Chondrocyte (in vitro differentiated cells): ENCODE measurements at regions not wholly inside any gene's neighbourhood (a gene's known extent, or its start where the extent isn't known, plus 50 kb on each side); places are given as distances from the start of the nearest gene placed in this dataset.
"Not testable (repeated sequence)": the region's sequence is repeated elsewhere in the genome, so short reads cannot be mapped to it uniquely, and the experiment has no call there.

Experiments used
- DNase-seq: peaks from one replicate; pipeline ENCODE4 v3.0.0; 2021; ENCODE audit warnings: mixed read lengths, low spot score
- H3K27ac Mint-ChIP-seq: one replicate; pipeline ENCODE4 v1.8.0; 2021; ENCODE audit warnings: mild to moderate bottlenecking, moderate library complexity, mixed read lengths; ENCODE audit not compliant: unreplicated experiment
- H3K27me3 Mint-ChIP-seq: 2 replicates; pipeline ENCODE4 v1.8.0; 2021; ENCODE audit warnings: low read depth, mixed read lengths
- H3K36me3 Mint-ChIP-seq: 2 replicates; pipeline ENCODE4 v1.8.0; 2021; ENCODE audit warnings: low read depth, mixed read lengths
- H3K4me1 Mint-ChIP-seq: 2 replicates; pipeline ENCODE4 v1.8.0; 2021; ENCODE audit warnings: low read depth, mild to moderate bottlenecking, mixed read lengths
- H3K4me3 Mint-ChIP-seq: one replicate; pipeline ENCODE4 v1.8.0; 2021; ENCODE audit warnings: mild to moderate bottlenecking, moderate library complexity, mixed read lengths; ENCODE audit not compliant: unreplicated experiment
- H3K9me3 Mint-ChIP-seq: 2 replicates; pipeline ENCODE4 v1.8.0; 2021; ENCODE audit warnings: low read depth, mixed read lengths
- CTCF ChIP-seq: fragments of 200-600 bp; sonication (generic); IDR thresholded peaks from 2 replicates; pipeline ENCODE4 v1.5.0; 2021; ENCODE audit warnings: antibody characterized with exemption, mild to moderate bottlenecking, moderate library complexity

GRCh38 chr1:69090752-69091151 is 477.0 kb upstream of the LRRC7 start:
- peaks cover 14% of the 10 kb centered on the region for H3K27me3 Mint-ChIP-seq
- peaks cover 6% of the 10 kb centered on the region for H3K9me3 Mint-ChIP-seq
- peaks cover 2% of the 10 kb centered on the region for H3K4me1 Mint-ChIP-seq
- no peak overlapping the region for H3K4me3 Mint-ChIP-seq
- H3K36me3 Mint-ChIP-seq, result no peaks in the 10 kb centered on the region
- no peak overlapping the region for H3K27ac Mint-ChIP-seq
- DNase-seq, result no peak
- TF ChIP-seq CTCF, result no peak

- not testable (repeated sequence) for DNase-seq, H3K27me3 Mint-ChIP-seq, H3K4me3 Mint-ChIP-seq, H3K36me3 Mint-ChIP-seq, H3K27ac Mint-ChIP-seq, H3K4me1 Mint-ChIP-seq
- peaks cover 16% of the 10 kb centered on the region for H3K9me3 Mint-ChIP-seq
Measured at GRCh38 chr1:69102058-69102457, 465.7 kb upstream of the LRRC7 start.

GRCh38 chr1:69103213-69103612 is 464.5 kb upstream of the LRRC7 start:
- no peak for DNase-seq
- no peak overlapping the region for H3K4me3 Mint-ChIP-seq
- no peak overlapping the region for H3K27ac Mint-ChIP-seq
- no peak for TF ChIP-seq CTCF
- H3K36me3 Mint-ChIP-seq, result peaks cover 3% of the 10 kb centered on the region
- H3K27me3 Mint-ChIP-seq, result peaks cover 5% of the 10 kb centered on the region
- H3K4me1 Mint-ChIP-seq, result no peaks in the 10 kb centered on the region
- H3K9me3 Mint-ChIP-seq, result peaks cover 16% of the 10 kb centered on the region

GRCh38 chr1:69103705-69104385 is 463.9 kb upstream of the LRRC7 start:
- peaks cover 5% of the 10 kb centered on the region for H3K27me3 Mint-ChIP-seq
- H3K36me3 Mint-ChIP-seq, result peaks cover 3% of the 10 kb centered on the region
- no peak overlapping the region for H3K4me3 Mint-ChIP-seq
- no peak for TF ChIP-seq CTCF
- H3K4me1 Mint-ChIP-seq, result no peaks in the 10 kb centered on the region
- H3K9me3 Mint-ChIP-seq, result peaks cover 16% of the 10 kb centered on the region
- no peak overlapping the region for H3K27ac Mint-ChIP-seq
- no peak for DNase-seq

GRCh38 chr1:69104894-69105293 is 462.8 kb upstream of the LRRC7 start:
- H3K9me3 Mint-ChIP-seq, result peaks cover 16% of the 10 kb centered on the region
- peaks cover 3% of the 10 kb centered on the region for H3K36me3 Mint-ChIP-seq
- no peak for TF ChIP-seq CTCF
- no peaks in the 10 kb centered on the region for H3K4me1 Mint-ChIP-seq
- no peak overlapping the region for H3K4me3 Mint-ChIP-seq
- DNase-seq, result no peak
- H3K27me3 Mint-ChIP-seq, result peaks cover 5% of the 10 kb centered on the region
- H3K27ac Mint-ChIP-seq, result no peak overlapping the region

GRCh38 chr1:69109277-69109676 is 458.4 kb upstream of the LRRC7 start:
- TF ChIP-seq CTCF, result no peak
- Mint-ChIP-seq H3K9me3 (peaks cover 2% of the 10 kb centered on the region), H3K4me1 (no peaks in the 10 kb centered on the region), H3K27ac (no peak overlapping the region), H3K27me3 (peaks cover 3% of the 10 kb centered on the region), H3K36me3 (no peaks in the 10 kb centered on the region), H3K4me3 (no peak overlapping the region)
- DNase-seq, result no peak
